ENCODE measurements at regions not wholly inside any gene's neighbourhood (a gene's known extent, or its start where the extent isn't known, plus 50 kb on each side); places are given as distances from the start of the nearest gene placed in this dataset.

DNA sequence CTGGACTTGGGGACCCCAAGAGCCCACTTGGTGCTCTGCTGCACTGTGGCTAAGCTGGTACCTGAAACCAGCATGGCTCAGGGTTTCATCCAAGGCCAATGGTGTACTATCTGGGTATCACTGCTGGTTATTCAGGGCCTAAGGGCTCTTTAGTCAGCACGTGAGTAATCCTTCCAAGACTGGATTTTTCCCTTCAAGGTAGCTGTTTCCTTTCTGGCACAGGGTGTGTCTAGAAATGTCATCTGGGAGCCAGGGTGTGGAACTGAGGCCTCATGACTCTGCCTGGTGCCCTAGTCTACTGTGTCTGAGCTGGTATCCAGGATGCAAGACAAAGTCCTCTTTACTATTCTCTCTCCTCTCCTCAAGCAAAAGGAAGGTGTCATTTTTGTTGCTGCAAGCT lies 99.0 kb upstream of the QRFPR start:
- H3K27me3 Mint-ChIP-seq: peaks cover 4 to 8% of the 10 kb centered on the region in 2 donors
- peaks cover 0 to 3% (median 0%) of the 10 kb centered on the region in 8 donors for H3K9me3 Mint-ChIP-seq
- H3K4me3 ChIP-seq (ENCODE audit: low read length in 2 of 2): no peak overlapping the region
- H3K36me3 Mint-ChIP-seq: no peaks in the 10 kb centered on the region
- H3K4me1 ChIP-seq (ENCODE audit: insufficient read depth, low read length): no peaks in the 10 kb centered on the region
- intact Hi-C loops (cut with micrococcal nuclease): no loop called here
- no peak overlapping the region for H3K27ac Mint-ChIP-seq
- CTCF ChIA-PET (ENCODE audit: partially characterized antibody): no interaction called here
- no peaks in the 10 kb centered on the region for H3K9me3 ChIP-seq (ENCODE audit: control insufficient read depth in 1 of 2, low read length in 2 of 2)
- no peaks in the 10 kb centered on the region for H3K36me3 ChIP-seq (ENCODE audit: insufficient read depth, low read length)
- DNase-seq: no peak
- POLR2A ChIA-PET (ENCODE audit: partially characterized antibody): no interaction called here
- no peak overlapping the region for H3K27ac ChIP-seq (ENCODE audit: low read depth, low read length)
- H3K27me3 ChIP-seq (ENCODE audit: insufficient read depth, low read length): no peaks in the 10 kb centered on the region
- H3K4me3 Mint-ChIP-seq: no peak overlapping the region
- no peaks in the 10 kb centered on the region for H3K4me1 Mint-ChIP-seq

DNA sequence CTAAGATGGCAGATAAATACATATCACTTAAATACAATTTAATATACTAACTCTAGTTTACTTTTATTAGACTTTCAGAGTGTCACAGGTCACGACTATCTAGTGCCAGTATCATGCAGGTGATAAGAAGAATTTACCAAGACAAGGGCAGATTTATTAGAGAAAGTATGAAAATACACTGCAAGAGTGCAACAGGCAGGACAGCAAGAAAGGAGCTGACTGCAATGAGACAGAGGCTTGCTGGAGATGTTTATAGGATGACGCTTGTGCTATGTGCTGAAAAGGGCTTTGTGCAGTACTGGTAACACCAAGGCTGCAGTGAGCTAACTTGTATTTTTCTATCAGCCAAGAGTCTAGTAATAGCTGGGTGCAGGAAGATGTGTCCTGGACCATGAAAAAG lies 96.7 kb upstream of the QRFPR start:
- Mint-ChIP-seq H3K27ac (no peak overlapping the region), H3K36me3 (no peaks in the 10 kb centered on the region), H3K4me3 (no peak overlapping the region), H3K9me3 (peaks cover 0 to 3% (median 0%) of the 10 kb centered on the region in 8 donors), H3K27me3 (peaks cover 0 to 4% of the 10 kb centered on the region in 2 donors), H3K4me1 (peaks cover 0 to 3% (median under 1%) of the 10 kb centered on the region in 4 donors)
- Histone ChIP-seq H3K4me1 (ENCODE audit: insufficient read depth, low read length) (no peaks in the 10 kb centered on the region), H3K36me3 (ENCODE audit: insufficient read depth, low read length) (no peaks in the 10 kb centered on the region), H3K27me3 (ENCODE audit: insufficient read depth, low read length) (no peaks in the 10 kb centered on the region), H3K9me3 (ENCODE audit: control insufficient read depth in 1 of 2, low read length in 2 of 2) (no peaks in the 10 kb centered on the region), H3K27ac (ENCODE audit: low read depth, low read length) (no peak overlapping the region), H3K4me3 (ENCODE audit: low read length in 2 of 2) (no peak overlapping the region)
- ChIA-PET POLR2A (ENCODE audit: partially characterized antibody) (no interaction called here), CTCF (ENCODE audit: partially characterized antibody) (no interaction called here)
- intact Hi-C loops (cut with micrococcal nuclease): no loop called here
- no peak for DNase-seq

DNA sequence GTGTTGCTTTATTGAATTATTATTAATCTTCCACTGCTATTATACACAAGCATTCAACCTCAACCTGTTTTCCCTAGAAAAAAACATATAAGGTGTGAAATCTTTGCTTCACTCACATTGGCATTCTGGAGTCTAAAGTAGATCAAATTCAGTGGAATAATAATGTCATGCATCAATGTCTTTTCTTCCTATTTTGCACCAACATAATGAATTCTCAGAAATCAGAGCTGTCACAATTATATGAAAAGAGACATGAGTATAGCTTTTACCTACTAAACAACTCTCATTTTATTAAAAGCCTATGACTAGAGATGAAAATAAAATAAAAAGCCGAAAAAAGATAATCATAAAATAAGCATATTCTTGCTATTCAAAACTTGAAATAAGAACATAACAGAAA lies 96.3 kb upstream of the QRFPR start:
- peaks cover 0 to 3% (median 0%) of the 10 kb centered on the region in 8 donors for H3K9me3 Mint-ChIP-seq
- Histone ChIP-seq H3K4me3 (ENCODE audit: low read length in 2 of 2) (no peak overlapping the region), H3K9me3 (ENCODE audit: control insufficient read depth in 1 of 2, low read length in 2 of 2) (no peaks in the 10 kb centered on the region), H3K4me1 (ENCODE audit: insufficient read depth, low read length) (no peaks in the 10 kb centered on the region), H3K36me3 (ENCODE audit: insufficient read depth, low read length) (no peaks in the 10 kb centered on the region), H3K27ac (ENCODE audit: low read depth, low read length) (no peak overlapping the region), H3K27me3 (ENCODE audit: insufficient read depth, low read length) (no peaks in the 10 kb centered on the region)
- no peak overlapping the region for H3K4me3 Mint-ChIP-seq
- H3K27me3 Mint-ChIP-seq: peaks cover 0 to 4% of the 10 kb centered on the region in 2 donors
- peaks cover 0 to 3% (median under 1%) of the 10 kb centered on the region in 4 donors for H3K4me1 Mint-ChIP-seq
- H3K27ac Mint-ChIP-seq: no peak overlapping the region
- DNase-seq: no peak
- ChIA-PET POLR2A (ENCODE audit: partially characterized antibody) (no interaction called here), CTCF (ENCODE audit: partially characterized antibody) (no interaction called here)
- intact Hi-C loops (cut with micrococcal nuclease): no loop called here
- H3K36me3 Mint-ChIP-seq: no peaks in the 10 kb centered on the region

DNA sequence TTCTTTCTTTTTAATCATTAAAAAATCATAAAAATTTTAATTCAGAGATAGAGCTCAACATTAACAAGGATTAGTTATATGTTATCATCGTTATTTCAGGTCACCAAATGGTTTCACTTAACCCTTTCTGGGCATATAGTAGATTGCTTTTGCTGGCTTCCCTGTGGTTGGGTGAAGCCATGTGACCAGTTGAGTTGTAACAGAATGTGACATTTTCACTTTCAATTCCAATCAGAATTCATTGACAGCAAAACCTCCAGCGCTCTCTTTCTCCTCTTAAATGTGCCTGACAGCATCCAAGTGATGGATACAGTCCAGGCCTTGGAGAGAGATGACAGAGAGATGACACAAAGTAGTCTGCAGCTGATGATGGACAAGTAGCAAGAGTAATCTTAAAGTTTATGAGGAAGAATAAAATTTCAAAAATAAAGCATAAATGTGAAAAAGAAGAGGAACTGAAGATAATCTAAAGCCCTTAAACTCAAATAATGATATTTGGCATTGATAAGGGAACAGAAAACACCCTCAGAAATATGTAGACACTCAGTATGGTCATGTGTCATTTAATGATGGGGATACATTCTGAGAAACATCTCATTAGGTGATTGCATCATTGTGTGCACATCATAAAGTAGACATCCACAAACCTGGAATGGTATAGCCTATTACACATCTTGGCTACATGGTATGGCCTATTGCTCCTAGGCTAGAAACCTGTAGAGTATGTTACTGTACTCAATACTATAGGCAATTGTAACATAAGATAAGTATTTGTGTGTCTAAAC lies 92.3 kb upstream of the QRFPR start:
- no peak for DNase-seq
- Mint-ChIP-seq H3K27me3 (peaks cover 7 to 10% of the 10 kb centered on the region in 2 donors), H3K9me3 (peaks cover 0 to 10% (median 8%) of the 10 kb centered on the region in 8 donors)

DNA sequence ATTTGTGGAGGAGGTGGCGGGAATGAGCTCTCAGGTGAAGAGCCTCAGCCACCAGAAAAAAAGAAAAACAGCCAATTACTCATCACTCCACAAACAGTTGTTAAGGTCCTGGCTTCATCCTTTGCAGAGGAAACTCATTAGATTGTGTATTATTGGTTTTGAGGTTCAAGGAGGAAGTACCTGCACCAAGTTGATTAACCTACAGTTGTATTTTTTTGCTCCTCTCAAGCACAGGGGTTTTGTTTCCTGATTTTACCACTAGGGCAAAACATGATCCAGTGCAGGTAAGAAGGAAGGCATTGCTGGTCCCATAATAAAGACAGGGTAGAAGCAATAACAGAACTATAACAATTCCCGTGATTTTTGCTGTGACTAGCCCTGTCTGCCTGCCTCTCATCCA lies 84.0 kb upstream of the QRFPR start:
- Histone ChIP-seq H3K27ac (ENCODE audit: low read depth, low read length) (no peak overlapping the region), H3K4me1 (ENCODE audit: insufficient read depth, low read length) (no peaks in the 10 kb centered on the region), H3K27me3 (ENCODE audit: insufficient read depth, low read length) (no peaks in the 10 kb centered on the region), H3K4me3 (ENCODE audit: low read length in 2 of 2) (no peak overlapping the region), H3K9me3 (ENCODE audit: control insufficient read depth in 1 of 2, low read length in 2 of 2) (no peaks in the 10 kb centered on the region), H3K36me3 (ENCODE audit: insufficient read depth, low read length) (no peaks in the 10 kb centered on the region)
- CTCF ChIA-PET (ENCODE audit: partially characterized antibody): interaction anchor here (1.5 kb wide), 1 partner anchor 9 kb away, joined by 3 read pairs; no protein-coding TSS in a partner anchor
- intact Hi-C loops (cut with micrococcal nuclease): no loop called here
- H3K9me3 Mint-ChIP-seq: peaks cover 0 to 26% (median 24%) of the 10 kb centered on the region in 8 donors
- peaks cover 2 to 4% of the 10 kb centered on the region in 2 donors for H3K36me3 Mint-ChIP-seq
- DNase-seq: no peak
- H3K27me3 Mint-ChIP-seq: peaks cover 20 to 29% of the 10 kb centered on the region in 2 donors
- H3K27ac Mint-ChIP-seq: no peak overlapping the region
- POLR2A ChIA-PET (ENCODE audit: partially characterized antibody): no interaction called here
- H3K4me3 Mint-ChIP-seq: no peak overlapping the region
- peaks cover 0 to 2% (median 0%) of the 10 kb centered on the region in 4 donors for H3K4me1 Mint-ChIP-seq

More for the DNA sequence above, 92.3 kb upstream of the QRFPR start:
- H3K9me3 ChIP-seq (ENCODE audit: control insufficient read depth in 1 of 2, low read length in 2 of 2): no peaks in the 10 kb centered on the region
- no peak overlapping the region for H3K27ac Mint-ChIP-seq
- no peaks in the 10 kb centered on the region for H3K36me3 ChIP-seq (ENCODE audit: insufficient read depth, low read length)
- POLR2A ChIA-PET (ENCODE audit: partially characterized antibody): no interaction called here
- CTCF ChIA-PET (ENCODE audit: partially characterized antibody): interaction anchor here (1.2 to 1.9 kb wide), 3 partner anchors 8 to 14 kb away, joined by 3 to 5 read pairs (median 4); no protein-coding TSS in a partner anchor
- H3K4me3 Mint-ChIP-seq: peak overlapping the region in 1 of 8 donors; percentile 9
- peaks cover 2 to 4% of the 10 kb centered on the region in 2 donors for H3K36me3 Mint-ChIP-seq
- H3K4me1 ChIP-seq (ENCODE audit: insufficient read depth, low read length): no peaks in the 10 kb centered on the region
- peaks cover 0 to 3% (median under 1%) of the 10 kb centered on the region in 4 donors for H3K4me1 Mint-ChIP-seq
- no peaks in the 10 kb centered on the region for H3K27me3 ChIP-seq (ENCODE audit: insufficient read depth, low read length)
- H3K4me3 ChIP-seq (ENCODE audit: low read length in 2 of 2): no peak overlapping the region
- H3K27ac ChIP-seq (ENCODE audit: low read depth, low read length): no peak overlapping the region
- intact Hi-C loops (cut with micrococcal nuclease): no loop called here

DNA sequence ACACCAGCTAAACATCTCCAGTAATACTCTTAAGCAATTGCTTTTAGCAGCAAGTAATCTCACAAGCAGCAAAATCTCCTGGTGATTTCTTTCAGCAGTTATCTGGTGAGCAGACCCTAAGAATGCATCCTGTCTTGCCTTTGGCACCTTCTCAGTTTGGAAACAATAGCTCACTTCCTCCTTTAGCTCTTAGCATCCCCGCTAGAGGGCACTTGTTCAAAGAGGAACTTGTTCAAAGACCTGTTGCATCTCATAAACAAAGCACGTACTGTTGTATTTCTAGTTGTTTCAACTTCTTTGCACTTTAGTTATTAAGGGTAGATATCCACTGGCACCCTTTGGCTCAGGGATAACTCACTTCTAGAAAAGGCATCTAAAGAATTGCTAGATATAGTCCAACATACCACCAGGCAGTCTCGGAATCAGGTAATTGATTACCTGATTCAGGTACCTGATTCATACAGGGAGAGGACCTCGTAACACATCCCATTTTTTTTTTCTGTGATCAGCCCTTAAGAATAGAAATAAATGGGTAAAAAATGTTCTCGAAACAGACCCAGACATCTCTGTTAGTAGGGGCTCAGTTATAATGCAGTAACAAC lies 81.9 kb upstream of the QRFPR start:
- Mint-ChIP-seq H3K9me3 (peaks cover 0 to 15% (median 13%) of the 10 kb centered on the region in 8 donors), H3K4me3 (no peak overlapping the region), H3K27ac (no peak overlapping the region), H3K4me1 (peaks cover 0 to 2% (median 0%) of the 10 kb centered on the region in 4 donors), H3K36me3 (no peaks in the 10 kb centered on the region), H3K27me3 (peaks cover 21 to 24% of the 10 kb centered on the region in 2 donors)
- ChIA-PET POLR2A (ENCODE audit: partially characterized antibody) (no interaction called here), CTCF (ENCODE audit: partially characterized antibody) (interaction anchor here (0.7 to 1.5 kb wide), 12 partner anchors 8 to 274 kb away, joined by 3 to 14 read pairs (median 3); no protein-coding TSS in a partner anchor)
- Histone ChIP-seq H3K9me3 (ENCODE audit: control insufficient read depth in 1 of 2, low read length in 2 of 2) (no peaks in the 10 kb centered on the region), H3K4me1 (ENCODE audit: insufficient read depth, low read length) (no peaks in the 10 kb centered on the region), H3K27me3 (ENCODE audit: insufficient read depth, low read length) (no peaks in the 10 kb centered on the region), H3K27ac (ENCODE audit: low read depth, low read length) (no peak overlapping the region), H3K4me3 (ENCODE audit: low read length in 2 of 2) (no peak overlapping the region), H3K36me3 (ENCODE audit: insufficient read depth, low read length) (no peaks in the 10 kb centered on the region)
- DNase-seq: peak; percentile 34 to 42 (median 38)
- intact Hi-C loops (cut with micrococcal nuclease): loop anchor here (1.0 kb wide), 1 partner anchor 264 kb away; no protein-coding TSS in a partner anchor

DNA sequence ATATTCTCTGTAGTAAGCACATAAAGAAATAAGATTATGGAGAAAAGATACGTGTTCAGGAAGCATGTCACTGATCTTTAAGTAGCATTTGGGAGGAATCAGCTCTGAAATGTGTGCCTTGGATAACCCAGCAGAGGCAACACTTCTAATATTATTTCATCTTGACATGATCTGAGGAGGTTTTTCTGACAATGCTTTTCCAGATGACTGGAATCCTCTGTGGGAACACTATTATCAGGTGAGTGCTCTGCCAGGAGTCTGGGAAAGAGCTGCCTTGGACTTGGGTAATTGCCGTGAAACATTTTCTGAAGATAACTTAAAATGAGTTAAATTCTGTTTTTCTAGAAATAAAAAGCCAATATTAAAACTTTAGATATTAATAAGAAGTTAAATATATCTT lies 78.2 kb upstream of the QRFPR start:
- Mint-ChIP-seq H3K36me3 (no peaks in the 10 kb centered on the region), H3K9me3 (peaks cover 0 to 2% (median 0%) of the 10 kb centered on the region in 8 donors), H3K4me3 (no peak overlapping the region), H3K27me3 (peaks cover 25 to 29% of the 10 kb centered on the region in 2 donors), H3K27ac (no peak overlapping the region), H3K4me1 (peaks cover 0 to 2% (median 0%) of the 10 kb centered on the region in 4 donors)
- ChIA-PET CTCF (ENCODE audit: partially characterized antibody) (interaction anchor here (0.7 to 1.8 kb wide), 4 partner anchors 8 to 276 kb away, joined by 3 to 6 read pairs (median 4); no protein-coding TSS in a partner anchor), POLR2A (ENCODE audit: partially characterized antibody) (no interaction called here)
- Histone ChIP-seq H3K9me3 (ENCODE audit: control insufficient read depth in 1 of 2, low read length in 2 of 2) (no peaks in the 10 kb centered on the region), H3K27ac (ENCODE audit: low read depth, low read length) (no peak overlapping the region), H3K36me3 (ENCODE audit: insufficient read depth, low read length) (no peaks in the 10 kb centered on the region), H3K4me3 (ENCODE audit: low read length in 2 of 2) (no peak overlapping the region), H3K27me3 (ENCODE audit: insufficient read depth, low read length) (no peaks in the 10 kb centered on the region), H3K4me1 (ENCODE audit: insufficient read depth, low read length) (no peaks in the 10 kb centered on the region)
- DNase-seq: no peak
- intact Hi-C loops (cut with micrococcal nuclease): no loop called here
